GM23338 (cell line): ENCODE measurements at regions not wholly inside any gene's neighbourhood (a gene's known extent, or its start where the extent isn't known, plus 50 kb on each side); places are given as distances from the start of the nearest gene placed in this dataset.

Source experiments
- ATAC-seq: fragments of 200-7000 bp; cut with Tn5 transposase; 3 replicates; pipeline ENCODE4 v1.9.1; 2020
- DNase-seq: peaks from one replicate; pipeline ENCODE4 v3.0.0-alpha.2; 2015; ENCODE audit warnings: low spot score
- H2AFZ ChIP-seq: fragments of 200-600 bp; sonication (generic); 2 replicates; pipeline ENCODE4 v1.8.0; 2016; ENCODE audit warnings: antibody characterized with exemption, mild to moderate bottlenecking, moderate library complexity
- H3F3A ChIP-seq: fragments of 200-600 bp; sonication (generic); replicated peaks from 2 replicates; pipeline ENCODE4 v1.8.0; 2017; ENCODE audit warnings: antibody characterized with exemption, mixed run types, low read depth
- H3K27ac ChIP-seq: fragments of 200-600 bp; sonication (generic); 2 replicates; pipeline ENCODE4 v1.6.1; 2016; ENCODE audit warnings: low read depth
- H3K27me3 ChIP-seq: fragments of 200-600 bp; sonication (generic); 2 replicates; pipeline ENCODE4 v1.8.0; 2016; ENCODE audit warnings: mild to moderate bottlenecking, mixed run types, moderate library complexity; ENCODE audit not compliant: insufficient read depth
- H3K36me3 ChIP-seq: fragments of 200-600 bp; sonication (generic); 2 replicates; pipeline ENCODE4 v1.8.0; 2016; ENCODE audit warnings: mild to moderate bottlenecking; ENCODE audit not compliant: insufficient read depth
- H3K4me1 ChIP-seq: fragments of 200-600 bp; sonication (generic); 2 replicates; pipeline ENCODE4 v1.8.0; 2016; ENCODE audit warnings: mild to moderate bottlenecking, moderate library complexity; ENCODE audit not compliant: insufficient read depth
- H3K4me2 ChIP-seq: fragments of 200-600 bp; sonication (generic); 2 replicates; pipeline ENCODE4 v1.7.1; 2017; ENCODE audit warnings: mixed run types
- H3K4me3 ChIP-seq: fragments of 200-600 bp; sonication (generic); 2 replicates; pipeline ENCODE4 v1.6.1; 2016; ENCODE audit warnings: mixed run types
- H3K79me2 ChIP-seq: fragments of 200-600 bp; sonication (generic); replicated peaks from 2 replicates; pipeline ENCODE4 v1.8.0; 2017; ENCODE audit warnings: mild to moderate bottlenecking; ENCODE audit not compliant: insufficient read depth
- H3K9me2 ChIP-seq: fragments of 200-600 bp; sonication (generic); 2 replicates; pipeline ENCODE4 v1.8.0; 2017; ENCODE audit not compliant: insufficient read depth
- H4K20me1 ChIP-seq: fragments of 200-600 bp; sonication (generic); replicated peaks from 2 replicates; pipeline ENCODE4 v1.8.0; 2017; ENCODE audit warnings: mild to moderate bottlenecking; ENCODE audit not compliant: insufficient read depth
- H3K27ac Mint-ChIP-seq: 2 replicates; pipeline ENCODE4 v1.8.0; 2020; ENCODE audit warnings: inconsistent platforms, mild to moderate bottlenecking, moderate library complexity, mixed read lengths
- H3K27me3 Mint-ChIP-seq: 3 replicates; pipeline ENCODE4 v1.8.0; 2022; ENCODE audit warnings: low read depth, mild to moderate bottlenecking, moderate library complexity, mixed read lengths, inconsistent platforms; ENCODE audit not compliant: insufficient read depth, poor library complexity
- H3K36me3 Mint-ChIP-seq: 3 replicates; pipeline ENCODE4 v1.8.0; 2021; ENCODE audit warnings: low read depth, mild to moderate bottlenecking, inconsistent platforms, moderate library complexity, mixed read lengths
- H3K4me1 Mint-ChIP-seq: 3 replicates; pipeline ENCODE4 v1.8.0; 2020; ENCODE audit warnings: mild to moderate bottlenecking, inconsistent platforms, mixed read lengths
- H3K4me3 Mint-ChIP-seq: 3 replicates; pipeline ENCODE4 v1.8.0; 2021; ENCODE audit warnings: moderate library complexity, mild to moderate bottlenecking, inconsistent platforms, mixed read lengths
- H3K9me3 Mint-ChIP-seq: 3 replicates; pipeline ENCODE4 v1.8.0; 2020; ENCODE audit warnings: moderate library complexity, mild to moderate bottlenecking, inconsistent platforms, mixed read lengths
- CREB1 ChIP-seq: fragments of 250-450 bp; sonication (Bioruptor Pico); IDR thresholded peaks from 2 replicates; pipeline ENCODE4 v1.5.0; 2020; ENCODE audit warnings: low read depth, mild to moderate bottlenecking, moderate library complexity
- EZH2 ChIP-seq: fragments of 200-600 bp; sonication (generic); IDR thresholded peaks from one replicate; pipeline ENCODE4 v1.8.0; 2017; ENCODE audit warnings: antibody characterized with exemption, mild to moderate bottlenecking, low read depth; ENCODE audit not compliant: unreplicated experiment
- EZH2phosphoT487 ChIP-seq: fragments of 200-600 bp; sonication (generic); IDR thresholded peaks from one replicate; pipeline ENCODE4 v1.8.1; 2018; ENCODE audit warnings: antibody characterized with exemption; ENCODE audit not compliant: unreplicated experiment
- JUNB ChIP-seq: IDR thresholded peaks from one replicate; pipeline ENCODE4 v1.6.1; 2016; ENCODE audit warnings: antibody characterized with exemption; ENCODE audit not compliant: unreplicated experiment
- NANOG ChIP-seq: IDR thresholded peaks from 2 replicates; pipeline ENCODE4 v1.6.1; 2016; ENCODE audit warnings: antibody characterized with exemption, borderline replicate concordance
- POLR2AphosphoS5 ChIP-seq: IDR thresholded peaks from 2 replicates; pipeline ENCODE4 v1.6.1; 2016; ENCODE audit warnings: antibody characterized with exemption, low read depth
- STAT1 ChIP-seq: IDR thresholded peaks from one replicate; pipeline ENCODE4 v1.6.1; 2016; ENCODE audit warnings: antibody characterized with exemption; ENCODE audit not compliant: unreplicated experiment
- ZNF114 ChIP-seq: fragments of 250-450 bp; sonication (Bioruptor Pico); IDR thresholded peaks from 2 replicates; pipeline ENCODE4 v1.5.0; 2020; ENCODE audit warnings: mild to moderate bottlenecking, moderate library complexity
- ZNF331 ChIP-seq: fragments of 250-450 bp; sonication (Bioruptor Pico); IDR thresholded peaks from 2 replicates; pipeline ENCODE4 v1.5.0; 2020; ENCODE audit warnings: low read depth, mild to moderate bottlenecking, moderate library complexity
- TF ChIP-seq, protein P1 (sequence below), 2 experiments: fragments of 200-600 bp in 1 of 2; sonication (generic) in 1 of 2; conservative IDR thresholded peaks; 2 replicates each; pipeline versions ENCODE4 v1.5.1 to v1.6.1; 2016 to 2017; ENCODE audit warnings: antibody characterized with exemption in 2 of 2, low read depth in 2 of 2, mild to moderate bottlenecking in 2 of 2, moderate library complexity in 1 of 2
- TF ChIP-seq, protein P2 (sequence below): IDR thresholded peaks from 2 replicates; pipeline ENCODE4 v1.6.1; 2016; ENCODE audit warnings: antibody characterized with exemption
- TF ChIP-seq, protein P3 (sequence below): IDR thresholded peaks from one replicate; pipeline ENCODE4 v1.6.1; 2018; ENCODE audit warnings: antibody characterized with exemption; ENCODE audit not compliant: unreplicated experiment

DNA sequence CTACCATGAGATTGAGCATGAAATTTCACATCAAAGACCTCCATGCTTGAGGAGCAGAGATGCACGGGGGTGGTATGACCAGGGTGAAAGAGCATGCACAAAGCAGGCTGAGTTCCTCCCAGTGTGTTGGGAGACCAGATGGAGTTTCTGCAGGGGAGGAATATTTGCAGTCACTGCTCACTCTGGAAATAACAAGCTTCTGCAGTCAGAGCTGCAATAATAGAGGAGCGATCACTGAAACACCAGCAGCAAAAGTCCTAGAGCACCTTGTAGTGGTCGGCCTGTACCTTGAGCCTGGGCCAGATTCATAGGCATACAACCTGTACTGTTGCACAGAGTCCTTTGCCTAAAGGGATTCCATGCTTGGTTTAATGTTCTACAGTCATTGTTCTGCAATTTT, 184.5 kb upstream of the SP8 start:
- no peak overlapping the region for H3K27ac ChIP-seq
- DNase-seq (no peak), ATAC-seq (no peak)
- H3F3A ChIP-seq = no peaks in the 10 kb centered on the region
- no peak for TF ChIP-seq NANOG
- TF ChIP-seq, protein P1, sequence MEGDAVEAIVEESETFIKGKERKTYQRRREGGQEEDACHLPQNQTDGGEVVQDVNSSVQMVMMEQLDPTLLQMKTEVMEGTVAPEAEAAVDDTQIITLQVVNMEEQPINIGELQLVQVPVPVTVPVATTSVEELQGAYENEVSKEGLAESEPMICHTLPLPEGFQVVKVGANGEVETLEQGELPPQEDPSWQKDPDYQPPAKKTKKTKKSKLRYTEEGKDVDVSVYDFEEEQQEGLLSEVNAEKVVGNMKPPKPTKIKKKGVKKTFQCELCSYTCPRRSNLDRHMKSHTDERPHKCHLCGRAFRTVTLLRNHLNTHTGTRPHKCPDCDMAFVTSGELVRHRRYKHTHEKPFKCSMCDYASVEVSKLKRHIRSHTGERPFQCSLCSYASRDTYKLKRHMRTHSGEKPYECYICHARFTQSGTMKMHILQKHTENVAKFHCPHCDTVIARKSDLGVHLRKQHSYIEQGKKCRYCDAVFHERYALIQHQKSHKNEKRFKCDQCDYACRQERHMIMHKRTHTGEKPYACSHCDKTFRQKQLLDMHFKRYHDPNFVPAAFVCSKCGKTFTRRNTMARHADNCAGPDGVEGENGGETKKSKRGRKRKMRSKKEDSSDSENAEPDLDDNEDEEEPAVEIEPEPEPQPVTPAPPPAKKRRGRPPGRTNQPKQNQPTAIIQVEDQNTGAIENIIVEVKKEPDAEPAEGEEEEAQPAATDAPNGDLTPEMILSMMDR (conservative IDR thresholded peaks at IDR 0.05; ENCODE audit: low read depth in 2 of 2) = peak in 1 of 2 experiments; percentile 10; a peak in 1 of 4 replicates
- peaks cover 5% of the 10 kb centered on the region; the same call in 1 of the 2 replicates for H3K4me1 ChIP-seq
- no peaks in the 10 kb centered on the region for H3K27me3 Mint-ChIP-seq
- no peaks in the 10 kb centered on the region for H3K36me3 Mint-ChIP-seq
- H4K20me1 ChIP-seq = no peaks in the 10 kb centered on the region
- no peak overlapping the region for H3K4me2 ChIP-seq
- 0 out of 2 replicates have a peak overlapping the region, but pooled peaks have one; percentile 48 for H3K27ac Mint-ChIP-seq
- H3K36me3 ChIP-seq = no peaks in the 10 kb centered on the region
- H3K9me2 ChIP-seq = no peaks in the 10 kb centered on the region
- no peaks in the 10 kb centered on the region; the same call in 2 of the 3 replicates for H3K4me1 Mint-ChIP-seq
- H3K79me2 ChIP-seq = no peaks in the 10 kb centered on the region
- H3K9me3 Mint-ChIP-seq = no peaks in the 10 kb centered on the region
- no peak overlapping the region for H3K4me3 Mint-ChIP-seq
- no peak overlapping the region for H3K4me3 ChIP-seq
- H3K27me3 ChIP-seq = no peaks in the 10 kb centered on the region
- H2AFZ ChIP-seq = no peak overlapping the region

DNA sequence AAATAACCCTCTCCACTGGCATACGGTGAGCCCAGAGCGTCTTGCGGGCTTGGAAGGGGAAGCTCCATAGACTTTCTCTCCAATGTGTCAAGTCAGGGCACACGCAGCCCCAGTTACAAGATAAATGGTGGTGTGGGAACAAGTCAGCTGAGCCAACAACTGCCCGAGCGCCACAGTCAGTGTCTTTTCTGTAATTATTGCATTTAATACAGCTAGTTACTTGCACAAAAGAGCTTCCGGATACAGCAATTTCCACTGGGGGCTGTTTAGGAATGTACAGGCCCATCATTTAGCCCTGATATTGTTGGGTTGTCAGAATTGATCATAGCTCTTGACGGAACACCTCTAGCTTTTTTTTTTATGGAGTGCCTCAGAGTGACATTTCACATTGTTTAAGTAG, 193.5 kb upstream of the SP8 start:
- Histone ChIP-seq H2AFZ (no peak overlapping the region), H3K4me3 (no peak overlapping the region), H3K4me1 (no peaks in the 10 kb centered on the region), H4K20me1 (no peaks in the 10 kb centered on the region), H3K79me2 (no peaks in the 10 kb centered on the region), H3K9me2 (no peaks in the 10 kb centered on the region), H3K27me3 (no peaks in the 10 kb centered on the region), H3K27ac (no peak overlapping the region), H3K36me3 (no peaks in the 10 kb centered on the region), H3K4me2 (no peak overlapping the region), H3F3A (no peaks in the 10 kb centered on the region)
- Mint-ChIP-seq H3K4me1 (no peaks in the 10 kb centered on the region; the same call in 2 of the 3 replicates), H3K27ac (no peak overlapping the region), H3K36me3 (no peaks in the 10 kb centered on the region), H3K9me3 (no peaks in the 10 kb centered on the region), H3K27me3 (no peaks in the 10 kb centered on the region), H3K4me3 (no peak overlapping the region)
- ATAC-seq = no peak
- DNase-seq = no peak
- TF ChIP-seq, protein P2, sequence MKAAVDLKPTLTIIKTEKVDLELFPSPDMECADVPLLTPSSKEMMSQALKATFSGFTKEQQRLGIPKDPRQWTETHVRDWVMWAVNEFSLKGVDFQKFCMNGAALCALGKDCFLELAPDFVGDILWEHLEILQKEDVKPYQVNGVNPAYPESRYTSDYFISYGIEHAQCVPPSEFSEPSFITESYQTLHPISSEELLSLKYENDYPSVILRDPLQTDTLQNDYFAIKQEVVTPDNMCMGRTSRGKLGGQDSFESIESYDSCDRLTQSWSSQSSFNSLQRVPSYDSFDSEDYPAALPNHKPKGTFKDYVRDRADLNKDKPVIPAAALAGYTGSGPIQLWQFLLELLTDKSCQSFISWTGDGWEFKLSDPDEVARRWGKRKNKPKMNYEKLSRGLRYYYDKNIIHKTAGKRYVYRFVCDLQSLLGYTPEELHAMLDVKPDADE = no peak
- no peak for TF ChIP-seq CREB1 (CRISPR knock-in tag)
- TF ChIP-seq POLR2AphosphoS5 = no peak
- TF ChIP-seq EZH2phosphoT487 = no peak
- TF ChIP-seq, protein P3, sequence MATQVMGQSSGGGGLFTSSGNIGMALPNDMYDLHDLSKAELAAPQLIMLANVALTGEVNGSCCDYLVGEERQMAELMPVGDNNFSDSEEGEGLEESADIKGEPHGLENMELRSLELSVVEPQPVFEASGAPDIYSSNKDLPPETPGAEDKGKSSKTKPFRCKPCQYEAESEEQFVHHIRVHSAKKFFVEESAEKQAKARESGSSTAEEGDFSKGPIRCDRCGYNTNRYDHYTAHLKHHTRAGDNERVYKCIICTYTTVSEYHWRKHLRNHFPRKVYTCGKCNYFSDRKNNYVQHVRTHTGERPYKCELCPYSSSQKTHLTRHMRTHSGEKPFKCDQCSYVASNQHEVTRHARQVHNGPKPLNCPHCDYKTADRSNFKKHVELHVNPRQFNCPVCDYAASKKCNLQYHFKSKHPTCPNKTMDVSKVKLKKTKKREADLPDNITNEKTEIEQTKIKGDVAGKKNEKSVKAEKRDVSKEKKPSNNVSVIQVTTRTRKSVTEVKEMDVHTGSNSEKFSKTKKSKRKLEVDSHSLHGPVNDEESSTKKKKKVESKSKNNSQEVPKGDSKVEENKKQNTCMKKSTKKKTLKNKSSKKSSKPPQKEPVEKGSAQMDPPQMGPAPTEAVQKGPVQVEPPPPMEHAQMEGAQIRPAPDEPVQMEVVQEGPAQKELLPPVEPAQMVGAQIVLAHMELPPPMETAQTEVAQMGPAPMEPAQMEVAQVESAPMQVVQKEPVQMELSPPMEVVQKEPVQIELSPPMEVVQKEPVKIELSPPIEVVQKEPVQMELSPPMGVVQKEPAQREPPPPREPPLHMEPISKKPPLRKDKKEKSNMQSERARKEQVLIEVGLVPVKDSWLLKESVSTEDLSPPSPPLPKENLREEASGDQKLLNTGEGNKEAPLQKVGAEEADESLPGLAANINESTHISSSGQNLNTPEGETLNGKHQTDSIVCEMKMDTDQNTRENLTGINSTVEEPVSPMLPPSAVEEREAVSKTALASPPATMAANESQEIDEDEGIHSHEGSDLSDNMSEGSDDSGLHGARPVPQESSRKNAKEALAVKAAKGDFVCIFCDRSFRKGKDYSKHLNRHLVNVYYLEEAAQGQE = no peak
- no peak for TF ChIP-seq ZNF114 (CRISPR knock-in tag)
- no peak for TF ChIP-seq JUNB
- TF ChIP-seq NANOG = no peak
- TF ChIP-seq EZH2 = no peak
- TF ChIP-seq, protein P1 (conservative IDR thresholded peaks at IDR 0.05; ENCODE audit: low read depth in 2 of 2) = no peak
- no peak for TF ChIP-seq ZNF331 (CRISPR knock-in tag)
- TF ChIP-seq STAT1 = no peak
